GM23248 (cell line): ENCODE measurements at regions not wholly inside any gene's neighbourhood (a gene's known extent, or its start where the extent isn't known, plus 50 kb on each side); places are given as distances from the start of the nearest gene placed in this dataset.

ENCODE experiments used
- DNase-seq: peaks from one replicate; pipeline ENCODE4 v3.0.0-alpha.2; 2015
- H2AFZ ChIP-seq: fragments of 200-600 bp; sonication (generic); 2 replicates; pipeline ENCODE4 v1.6.1; 2016; ENCODE audit warnings: antibody characterized with exemption
- H3F3A ChIP-seq: fragments of 200-600 bp; sonication (generic); 2 replicates; pipeline ENCODE4 v1.6.1; 2016; ENCODE audit warnings: mild to moderate bottlenecking, antibody characterized with exemption, mixed run types; ENCODE audit not compliant: insufficient read depth
- H3K27ac ChIP-seq: fragments of 200-600 bp; sonication (generic); 2 replicates; pipeline ENCODE4 v1.5.1; 2016; ENCODE audit warnings: mild to moderate bottlenecking
- H3K27me3 ChIP-seq: fragments of 200-600 bp; sonication (generic); replicated peaks from 2 replicates; pipeline ENCODE4 v1.6.1; 2016; ENCODE audit warnings: mild to moderate bottlenecking; ENCODE audit not compliant: insufficient read depth
- H3K36me3 ChIP-seq: fragments of 200-600 bp; sonication (generic); 2 replicates; pipeline ENCODE4 v1.6.1; 2016; ENCODE audit warnings: low read depth, mild to moderate bottlenecking
- H3K4me1 ChIP-seq: fragments of 200-600 bp; sonication (generic); 2 replicates; pipeline ENCODE4 v1.6.1; 2016; ENCODE audit warnings: mild to moderate bottlenecking; ENCODE audit not compliant: insufficient read depth
- H3K4me2 ChIP-seq: fragments of 200-600 bp; sonication (generic); one replicate; pipeline ENCODE4 v1.6.1; 2016; ENCODE audit warnings: mild to moderate bottlenecking; ENCODE audit not compliant: unreplicated experiment
- H3K4me3 ChIP-seq: fragments of 200-600 bp; sonication (generic); 2 replicates; pipeline ENCODE4 v1.5.1; 2016; ENCODE audit warnings: mild to moderate bottlenecking
- H3K79me2 ChIP-seq: fragments of 200-600 bp; sonication (generic); 2 replicates; pipeline ENCODE4 v1.6.1; 2016; ENCODE audit warnings: mild to moderate bottlenecking; ENCODE audit not compliant: insufficient read depth
- H3K9ac ChIP-seq: fragments of 200-600 bp; sonication (generic); 2 replicates; pipeline ENCODE4 v1.6.1; 2016; ENCODE audit warnings: mild to moderate bottlenecking
- H3K9me2 ChIP-seq: fragments of 200-600 bp; sonication (generic); 2 replicates; pipeline ENCODE4 v1.6.1; 2016; ENCODE audit warnings: mixed run types, mild to moderate bottlenecking, moderate library complexity; ENCODE audit not compliant: insufficient read depth
- H3K9me3 ChIP-seq: fragments of 200-600 bp; sonication (generic); one replicate; pipeline ENCODE4 v1.6.1; 2017; ENCODE audit warnings: low read depth
- H4K20me1 ChIP-seq: fragments of 200-600 bp; sonication (generic); 2 replicates; pipeline ENCODE4 v1.6.0; 2016; ENCODE audit not compliant: insufficient read depth
- EZH2 ChIP-seq: fragments of 200-600 bp; sonication (generic); IDR thresholded peaks from 2 replicates; pipeline ENCODE4 v1.6.1; 2018; ENCODE audit warnings: antibody characterized with exemption, mild to moderate bottlenecking; ENCODE audit not compliant: insufficient read depth, poor library complexity, severe bottlenecking
- EZH2phosphoT487 ChIP-seq: fragments of 200-600 bp; sonication (generic); IDR thresholded peaks from 2 replicates; pipeline ENCODE4 v1.6.1; 2018; ENCODE audit warnings: antibody characterized with exemption, moderate library complexity, mild to moderate bottlenecking, low read depth; ENCODE audit not compliant: insufficient read depth
- WGBS, 2 experiments: methylation state at CpG; one replicate each; pipeline ENCODE4 v1.1.6; 2015 to 2017; ENCODE audit warnings: low lambda C conversion rate in 2 of 2, low coverage in 1 of 2; ENCODE audit errors: missing lambda C conversion rate in 2 of 2; 5-methylcytosine and 5-hydroxymethylcytosine counted together
- in situ Hi-C: fragments of 300-500 bp; cut with MboI; formaldehyde crosslinking; loops from 2 replicates; pipeline ENCODE4 v1.15.0; 2020

DNA sequence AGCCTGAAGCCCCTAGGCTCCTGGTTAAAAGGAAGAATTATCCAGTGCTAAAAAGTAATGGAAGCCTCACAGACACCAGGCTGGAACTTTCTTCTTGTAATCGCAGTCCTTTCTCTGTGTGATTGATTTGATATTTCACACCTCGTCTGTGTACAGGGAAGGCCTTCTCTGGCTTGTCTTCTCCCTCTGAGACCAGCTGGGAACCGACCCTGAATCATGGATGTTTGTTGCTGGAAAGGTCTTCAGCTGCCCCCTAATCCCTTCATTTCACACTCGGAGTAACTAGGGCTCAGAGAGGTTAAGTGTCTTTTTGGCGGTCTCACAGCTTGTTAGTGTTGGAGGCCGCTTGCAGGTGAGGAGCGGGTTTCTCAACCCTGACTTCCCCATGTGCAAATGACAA lies 500.2 kb upstream of the CDH4 start:
- no peak for DNase-seq
- Histone ChIP-seq H4K20me1 (no peaks in the 10 kb centered on the region), H2AFZ (no peak overlapping the region), H3K27me3 (no peaks in the 10 kb centered on the region), H3K9me3 (no peaks in the 10 kb centered on the region), H3K9me2 (no peaks in the 10 kb centered on the region), H3K36me3 (no peaks in the 10 kb centered on the region), H3K4me2 (no peak overlapping the region), H3K79me2 (no peaks in the 10 kb centered on the region), H3F3A (no peaks in the 10 kb centered on the region), H3K27ac (no peak overlapping the region), H3K9ac (no peak overlapping the region), H3K4me1 (no peaks in the 10 kb centered on the region), H3K4me3 (no peak overlapping the region)
- in situ Hi-C loops, result no loop called here
- WGBS, 2 experiments, result 43 to 44% methylated on average over 7 of the region's 7 CpGs
- TF ChIP-seq EZH2 (no peak), EZH2phosphoT487 (no peak)

DNA sequence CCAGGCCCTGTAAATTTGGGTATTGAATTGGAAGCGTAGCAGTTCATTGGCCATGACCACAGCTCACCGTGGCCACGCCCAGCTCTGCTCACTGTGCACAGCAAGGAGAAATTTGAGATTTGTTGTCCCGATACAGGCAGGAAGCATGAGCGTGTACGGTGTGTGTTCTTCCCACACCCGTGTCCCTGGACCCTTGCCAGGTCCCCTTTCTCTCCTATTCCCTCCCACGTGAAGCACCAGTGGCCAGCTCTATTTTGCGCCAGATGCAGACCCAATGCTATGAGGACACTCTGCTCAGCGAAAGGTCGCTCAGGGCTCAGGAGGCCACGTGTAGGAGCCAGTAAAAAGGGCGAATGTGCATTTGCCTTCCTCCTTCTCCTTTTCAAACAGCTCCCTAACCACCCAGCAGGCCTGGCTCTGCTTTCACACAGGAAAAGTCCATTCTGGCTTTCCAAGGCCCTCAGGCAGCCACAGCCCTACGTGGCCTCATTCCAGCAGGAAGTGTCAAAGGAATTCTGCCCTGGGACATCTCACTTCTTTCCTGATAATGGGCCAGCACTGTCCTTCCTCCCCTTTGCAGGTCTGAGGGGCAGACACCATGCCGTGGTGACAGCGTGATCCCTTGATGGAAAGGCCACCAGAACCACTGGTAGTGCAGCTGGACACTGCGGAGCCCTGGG lies 499.2 kb upstream of the CDH4 start:
- Histone ChIP-seq H3K36me3 (no peaks in the 10 kb centered on the region), H3K27me3 (no peaks in the 10 kb centered on the region), H3K27ac (no peak overlapping the region), H3F3A (no peaks in the 10 kb centered on the region), H4K20me1 (no peaks in the 10 kb centered on the region), H3K4me2 (no peak overlapping the region), H3K9ac (no peak overlapping the region), H3K9me2 (no peaks in the 10 kb centered on the region), H3K9me3 (no peaks in the 10 kb centered on the region), H3K79me2 (no peaks in the 10 kb centered on the region), H3K4me3 (no peak overlapping the region), H3K4me1 (no peaks in the 10 kb centered on the region), H2AFZ (no peak overlapping the region)
- DNase-seq, result no peak
- in situ Hi-C loops, result no loop called here
- no peak for TF ChIP-seq EZH2
- TF ChIP-seq EZH2phosphoT487, result no peak
- 35 to 42% methylated on average over 17 of the region's 17 CpGs for WGBS, 2 experiments

DNA sequence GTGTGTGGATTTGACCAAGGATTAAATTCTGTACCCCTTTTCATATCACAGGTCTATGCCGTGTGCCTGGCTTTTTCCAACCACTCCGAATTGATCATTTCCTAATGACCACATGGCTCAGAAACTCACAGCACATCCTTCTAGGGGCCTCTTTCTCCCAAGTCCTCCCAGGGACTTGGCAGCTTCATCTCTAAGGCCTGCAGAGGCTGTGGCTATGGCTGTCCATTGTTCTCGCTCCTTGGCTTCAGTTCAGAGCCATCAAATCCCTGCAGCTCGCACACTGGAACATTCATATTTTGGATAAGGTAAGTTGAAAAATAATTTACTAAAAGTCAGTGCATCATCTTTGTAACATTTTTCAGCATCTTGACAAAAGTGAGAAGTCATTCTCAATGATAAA lies 497.2 kb upstream of the CDH4 start:
- H3K9ac ChIP-seq, result no peak overlapping the region
- H4K20me1 ChIP-seq, result no peaks in the 10 kb centered on the region
- H3K4me1 ChIP-seq, result no peaks in the 10 kb centered on the region
- H3K4me2 ChIP-seq, result no peak overlapping the region
- H3K27ac ChIP-seq, result no peak overlapping the region
- TF ChIP-seq EZH2 (no peak), EZH2phosphoT487 (no peak)
- DNase-seq, result no peak
- H3K36me3 ChIP-seq, result no peaks in the 10 kb centered on the region
- H3K9me3 ChIP-seq, result no peaks in the 10 kb centered on the region
- in situ Hi-C loops, result no loop called here
- 9 to 15% methylated on average over 4 of the region's 4 CpGs for WGBS, 2 experiments
- no peaks in the 10 kb centered on the region for H3K79me2 ChIP-seq
- no peak overlapping the region for H2AFZ ChIP-seq
- no peak overlapping the region for H3K4me3 ChIP-seq
- no peaks in the 10 kb centered on the region for H3F3A ChIP-seq
- no peaks in the 10 kb centered on the region for H3K27me3 ChIP-seq
- no peaks in the 10 kb centered on the region for H3K9me2 ChIP-seq

DNA sequence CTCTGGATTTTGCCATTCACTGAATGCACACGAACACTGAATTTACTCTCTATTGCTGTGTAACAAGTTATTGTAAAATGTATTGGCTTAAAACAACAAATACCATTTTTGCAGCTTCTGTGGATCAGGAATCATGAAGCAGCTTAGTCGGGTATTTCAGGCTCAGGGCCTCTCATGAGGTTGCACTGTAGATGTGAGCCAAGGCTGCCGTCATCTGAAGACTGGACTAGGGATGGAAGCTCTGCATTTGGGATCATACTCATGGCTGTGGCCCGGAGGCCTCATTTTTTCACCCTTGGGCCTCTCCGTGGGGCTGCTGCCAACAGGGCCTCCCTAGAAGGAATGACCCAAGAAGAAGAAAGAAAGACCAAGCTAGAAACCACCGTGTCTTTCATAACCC lies 492.4 kb upstream of the CDH4 start:
- no peak overlapping the region for H3K27ac ChIP-seq
- no peaks in the 10 kb centered on the region for H3K79me2 ChIP-seq
- H3K4me1 ChIP-seq, result no peaks in the 10 kb centered on the region
- TF ChIP-seq EZH2phosphoT487, result no peak
- TF ChIP-seq EZH2, result no peak
- in situ Hi-C loops, result no loop called here
- no peaks in the 10 kb centered on the region for H4K20me1 ChIP-seq
- no peak overlapping the region for H2AFZ ChIP-seq
- H3F3A ChIP-seq, result no peaks in the 10 kb centered on the region
- no peaks in the 10 kb centered on the region for H3K9me3 ChIP-seq
- H3K4me3 ChIP-seq, result no peak overlapping the region
- H3K9me2 ChIP-seq, result no peaks in the 10 kb centered on the region
- WGBS, 2 experiments, result 24% methylated on average over 6 of the region's 6 CpGs
- no peak overlapping the region for H3K9ac ChIP-seq
- no peaks in the 10 kb centered on the region for H3K27me3 ChIP-seq
- H3K4me2 ChIP-seq, result no peak overlapping the region
- no peak for DNase-seq
- no peaks in the 10 kb centered on the region for H3K36me3 ChIP-seq
